Posterior vena cava (tissue), 2 donors: ENCODE measurements at regions not wholly inside any gene's neighbourhood (a gene's known extent, or its start where the extent isn't known, plus 50 kb on each side); places are given as distances from the start of the nearest gene placed in this dataset.
A peak's percentile ranks its signal among the peaks of the same experiment; 100 is the strongest.
"Not testable (repeated sequence)": the region's sequence is repeated elsewhere in the genome, so short reads cannot be mapped to it uniquely, and the experiment has no call there.

Experiments
- DNase-seq: peaks from one replicate; pipeline ENCODE4 v3.0.0-alpha.2; 2020; ENCODE audit warnings: low spot score
- intact Hi-C, 2 donors: fragments of 100-400 bp; cut with DNase I; formaldehyde crosslinking; loops; one replicate each; pipeline versions ENCODE4 v1.14.1 to v1.14.2; 2022 to 2023
- donor health status: DM: yes; HTN: yes; CAD: no.
- donor health status: DM: yes; HTN: yes; CAD: no.

DNA sequence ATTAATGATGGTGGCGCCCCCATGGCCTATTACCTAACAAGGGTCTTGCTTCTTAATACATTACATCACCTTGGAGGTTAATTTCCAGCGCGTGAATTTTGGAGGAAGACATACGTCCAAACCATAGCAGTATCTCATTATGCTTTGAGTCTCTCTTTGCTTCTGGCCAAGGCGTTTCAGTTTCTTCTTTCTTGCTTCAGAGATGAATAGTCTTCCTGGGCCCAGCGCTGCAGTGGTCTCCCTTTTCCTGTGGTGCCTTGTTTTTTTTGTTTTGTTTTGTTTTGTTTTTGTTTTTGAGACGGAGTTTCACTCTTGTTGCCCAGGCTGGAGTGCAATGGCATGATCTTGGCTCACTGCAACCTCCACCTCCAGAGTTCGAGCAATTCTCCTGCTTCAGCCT, 268.4 kb downstream of the SOX4 start:
- intact Hi-C loops = no loop called here
- DNase-seq = no peak

DNA sequence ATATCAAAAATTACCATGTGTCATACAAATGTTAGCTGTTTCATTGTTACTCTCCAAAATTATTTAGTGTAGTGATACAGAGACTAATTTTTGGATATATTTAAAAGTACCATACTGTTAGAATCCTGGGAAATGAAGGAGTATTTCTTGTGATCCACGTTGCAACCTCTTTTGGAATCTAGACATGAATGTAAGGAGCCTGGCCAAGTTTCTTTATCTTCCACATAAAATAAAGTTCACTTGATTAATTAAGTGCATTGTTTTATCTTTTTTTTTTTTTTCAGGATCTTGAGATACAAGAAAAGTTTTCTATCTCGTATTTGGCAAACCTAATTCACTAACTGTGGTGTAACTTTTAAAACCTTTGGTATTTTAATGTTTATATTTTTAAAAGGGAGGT, 270.7 kb downstream of the SOX4 start:
- intact Hi-C loops = no loop called here
- DNase-seq = no peak

DNA sequence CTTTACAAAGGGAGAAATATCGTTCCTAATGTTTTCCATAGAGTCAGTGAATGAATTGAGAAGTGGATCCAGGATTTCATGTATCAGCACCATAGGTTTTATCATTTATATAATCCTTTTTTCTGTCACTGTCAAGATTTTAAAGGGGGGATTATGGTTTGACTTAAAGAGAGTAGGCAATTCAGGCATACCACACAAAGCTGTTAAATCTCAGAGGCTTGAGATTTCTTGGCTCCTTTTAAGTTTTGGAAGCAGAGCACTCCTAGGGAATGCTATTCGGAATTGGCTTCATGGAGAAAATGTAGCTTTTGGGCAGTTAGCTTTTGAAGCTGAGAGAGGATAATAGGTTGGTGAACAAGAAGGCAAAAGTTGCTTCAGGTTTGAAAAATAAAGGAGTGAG, 274.7 kb downstream of the SOX4 start:
- intact Hi-C loops = no loop called here
- DNase-seq = no peak

DNA sequence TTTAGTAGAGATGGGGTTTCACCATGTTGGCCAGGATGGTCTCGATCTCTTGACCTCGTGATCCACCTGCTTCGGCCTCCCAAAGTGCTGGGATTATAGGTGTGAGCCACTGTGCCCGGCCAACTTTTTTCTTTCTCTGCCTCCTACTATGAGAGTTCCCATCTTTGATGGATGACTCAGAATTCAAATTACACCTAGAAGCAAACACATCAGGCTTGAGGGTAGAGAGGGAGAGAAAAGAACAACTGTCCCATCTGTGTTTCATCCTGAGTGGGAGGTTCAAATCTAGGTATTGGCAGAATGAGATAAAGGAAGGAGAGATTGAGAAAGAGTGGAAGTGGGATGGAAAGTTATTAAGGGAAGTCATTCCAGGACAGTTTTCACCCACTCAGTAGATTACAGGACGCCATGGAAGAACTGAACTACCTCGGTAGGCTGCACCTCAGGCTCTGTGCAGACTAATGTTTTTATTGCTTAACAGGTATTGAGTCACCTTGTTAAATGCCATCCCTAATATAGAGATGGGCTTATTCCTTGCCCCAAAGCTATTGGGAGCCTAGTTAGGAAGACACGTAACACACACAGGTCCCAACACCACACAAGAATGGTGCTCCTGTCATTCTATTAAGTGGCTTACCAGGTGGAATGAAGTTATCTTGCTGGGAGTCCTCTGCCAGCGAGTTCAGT, 275.7 kb downstream of the SOX4 start:
- intact Hi-C loops = no loop called here
- DNase-seq = no peak

DNA sequence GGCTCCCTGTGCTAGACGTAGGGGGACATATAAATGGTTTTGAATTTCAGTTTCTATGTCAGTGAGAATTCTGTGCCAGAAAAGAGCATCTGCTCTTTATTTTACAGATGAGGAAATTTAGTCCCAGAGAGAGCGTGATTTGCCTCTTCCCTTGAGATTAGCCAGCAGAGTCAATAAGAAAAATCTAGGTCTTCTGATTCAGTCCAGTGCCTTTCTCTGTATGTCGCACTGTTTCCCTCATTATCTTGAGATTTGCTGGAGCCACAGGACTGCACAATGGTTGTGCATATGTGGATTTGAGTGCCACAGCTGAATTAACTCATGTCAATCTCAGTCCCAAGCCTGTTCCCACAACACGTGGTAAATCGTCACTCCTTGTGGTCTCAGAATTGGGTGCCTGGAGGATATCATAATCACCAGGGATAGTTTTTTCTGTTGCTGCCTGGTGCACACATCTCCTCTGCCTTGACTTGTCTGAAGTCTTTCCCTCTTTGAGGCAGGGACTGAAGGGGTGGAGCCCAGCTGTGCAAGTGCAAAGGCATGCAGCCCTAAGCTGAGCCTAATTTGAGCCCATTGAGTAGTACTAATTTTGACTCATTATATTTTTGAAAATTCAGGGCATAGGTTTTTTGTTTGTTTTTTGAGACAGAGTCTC, 276.7 kb downstream of the SOX4 start:
- intact Hi-C loops = no loop called here
- DNase-seq = no peak

DNA sequence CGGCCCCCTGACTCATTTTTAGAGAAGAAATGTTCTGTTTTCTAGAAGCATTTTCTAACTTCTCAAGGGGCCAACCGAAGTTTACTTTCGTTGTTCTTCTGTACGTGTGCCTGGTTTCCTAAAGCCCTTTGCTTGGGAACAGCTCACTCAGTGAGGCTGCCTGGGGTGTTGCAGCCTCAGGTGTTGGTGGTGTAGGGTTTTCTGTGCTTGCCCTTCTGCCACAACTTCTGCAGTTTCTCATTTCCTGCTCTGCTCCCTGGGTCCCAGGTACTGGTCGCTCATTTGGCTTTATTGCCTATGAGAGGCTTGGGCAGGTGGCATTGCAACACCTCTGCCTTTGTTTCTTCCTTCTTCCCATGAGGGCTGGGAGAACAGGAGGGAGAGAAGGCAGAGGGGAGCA, 278.3 kb downstream of the SOX4 start:
- intact Hi-C loops = no loop called here
- DNase-seq = no peak

DNA sequence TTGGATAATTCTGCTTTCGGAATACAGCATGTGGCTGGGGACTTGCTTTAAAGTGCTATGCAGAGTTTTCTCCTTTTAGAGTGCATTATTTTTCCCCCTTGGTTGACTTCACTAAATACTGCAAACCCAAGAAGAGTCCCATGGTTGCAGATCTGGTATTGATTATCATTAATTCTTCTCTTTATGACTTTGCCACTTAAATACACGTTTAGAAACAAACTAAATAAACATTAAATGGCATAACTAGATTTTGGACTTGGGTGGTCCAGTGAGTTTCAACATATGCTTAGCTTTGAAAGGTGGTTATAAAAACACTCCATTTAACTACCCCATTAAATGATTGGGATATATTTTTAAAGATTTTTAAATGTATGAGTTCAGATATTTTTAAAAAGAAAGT, 279.2 kb downstream of the SOX4 start:
- intact Hi-C loops = no loop called here
- no peak for DNase-seq

DNA sequence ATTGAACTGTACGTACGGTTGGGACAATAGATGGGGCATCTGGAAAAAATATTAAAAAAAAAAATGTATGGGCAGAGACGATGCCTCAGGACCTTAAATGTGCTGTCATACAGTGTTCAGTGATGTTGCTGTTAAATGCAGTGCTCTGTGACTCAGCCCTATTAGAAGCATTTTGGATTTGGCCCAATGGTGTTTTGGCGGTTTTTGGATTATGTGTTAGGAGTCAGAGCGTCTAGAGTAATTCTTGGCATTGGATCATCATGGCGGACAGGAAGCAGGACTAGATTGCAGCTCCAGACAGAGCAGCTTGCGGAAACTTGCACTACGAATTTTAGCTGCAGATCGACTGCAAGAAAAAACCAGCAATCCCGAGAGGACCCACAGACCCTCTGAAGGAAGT, 280.0 kb downstream of the SOX4 start:
- intact Hi-C loops = no loop called here
- no peak for DNase-seq

DNA sequence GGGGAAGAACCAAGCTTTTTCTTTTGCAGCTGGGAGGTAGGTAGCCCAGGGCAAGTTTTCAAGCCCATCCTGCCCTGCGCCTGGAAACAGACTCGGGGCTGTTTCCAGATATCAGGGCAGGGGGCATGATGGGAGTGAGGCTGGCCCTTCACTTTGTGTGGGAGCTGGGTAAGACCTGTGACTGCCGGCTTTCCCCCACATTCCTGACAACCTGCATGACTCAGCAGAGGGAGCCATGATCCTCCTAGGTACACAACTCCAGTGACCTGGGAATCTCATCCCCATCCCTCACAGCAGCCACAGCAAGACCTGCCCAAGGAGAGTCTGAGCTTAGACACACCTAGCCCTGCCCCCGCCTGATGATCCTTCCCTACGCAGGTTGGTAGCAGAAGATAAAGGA, 280.8 kb downstream of the SOX4 start:
- intact Hi-C loops = no loop called here
- DNase-seq = no peak

DNA sequence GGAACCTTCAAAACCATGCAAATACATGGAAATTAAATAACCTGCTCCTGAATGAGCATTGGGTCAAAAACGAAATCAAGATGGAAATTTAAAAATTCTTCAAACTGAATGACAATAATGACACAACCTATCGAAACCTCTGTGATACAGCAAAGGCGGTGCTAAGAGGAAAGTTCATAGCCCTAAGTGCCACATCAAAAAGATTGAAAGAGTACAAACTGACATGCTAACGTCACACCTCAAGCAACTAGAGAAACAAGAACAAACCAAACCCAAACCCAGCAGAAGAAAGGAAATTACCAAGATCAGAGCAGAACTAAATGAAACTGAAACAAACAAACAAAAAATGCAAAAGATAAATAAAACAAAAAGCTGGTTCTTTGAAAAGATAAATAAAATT, 283.5 kb downstream of the SOX4 start:
- intact Hi-C loops, DNase-seq: not testable (repeated sequence)

DNA sequence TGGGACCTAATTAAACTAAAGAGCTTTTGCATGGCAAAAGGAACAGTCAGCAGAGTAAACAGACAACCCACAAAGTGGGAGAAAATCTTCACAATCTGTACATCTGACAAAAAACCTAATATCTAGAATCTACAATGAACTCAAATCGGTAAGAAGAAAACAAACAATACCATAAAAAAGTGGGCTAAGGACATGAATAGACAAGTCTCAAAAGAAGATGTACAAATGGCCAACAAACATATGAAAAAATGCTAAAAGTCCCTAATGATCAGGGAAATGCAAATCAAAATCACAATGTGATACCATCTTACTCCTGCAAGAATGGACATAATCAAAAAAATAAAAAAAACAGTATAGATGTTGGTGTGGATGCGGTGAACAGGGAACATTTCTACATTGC, 286.7 kb downstream of the SOX4 start:
- DNase-seq, intact Hi-C loops: not testable (repeated sequence)

DNA sequence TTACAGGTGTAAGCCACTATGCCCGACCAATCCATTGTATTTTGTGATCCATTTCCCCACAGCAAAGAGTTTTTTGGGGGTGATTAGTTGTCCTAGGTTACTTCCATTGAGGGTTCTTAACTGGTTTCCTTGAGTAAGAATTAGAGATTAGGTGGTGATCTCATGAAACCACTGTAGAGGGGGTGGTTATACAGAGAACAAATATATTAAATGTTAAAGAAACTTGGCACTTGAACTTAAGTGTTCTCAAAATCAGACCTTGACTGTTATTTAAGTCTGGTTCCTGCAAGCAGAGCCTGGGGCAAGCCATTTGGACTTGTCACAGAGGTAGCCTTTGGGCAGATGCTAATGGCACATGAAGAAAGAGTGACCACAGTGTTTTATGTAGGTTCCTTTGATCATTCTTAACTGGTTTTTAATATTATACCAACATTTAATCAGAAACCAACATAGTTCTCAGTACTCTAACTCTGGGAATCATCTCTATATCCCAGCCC, 288.5 kb downstream of the SOX4 start:
- intact Hi-C loops = no loop called here
- no peak for DNase-seq

DNA sequence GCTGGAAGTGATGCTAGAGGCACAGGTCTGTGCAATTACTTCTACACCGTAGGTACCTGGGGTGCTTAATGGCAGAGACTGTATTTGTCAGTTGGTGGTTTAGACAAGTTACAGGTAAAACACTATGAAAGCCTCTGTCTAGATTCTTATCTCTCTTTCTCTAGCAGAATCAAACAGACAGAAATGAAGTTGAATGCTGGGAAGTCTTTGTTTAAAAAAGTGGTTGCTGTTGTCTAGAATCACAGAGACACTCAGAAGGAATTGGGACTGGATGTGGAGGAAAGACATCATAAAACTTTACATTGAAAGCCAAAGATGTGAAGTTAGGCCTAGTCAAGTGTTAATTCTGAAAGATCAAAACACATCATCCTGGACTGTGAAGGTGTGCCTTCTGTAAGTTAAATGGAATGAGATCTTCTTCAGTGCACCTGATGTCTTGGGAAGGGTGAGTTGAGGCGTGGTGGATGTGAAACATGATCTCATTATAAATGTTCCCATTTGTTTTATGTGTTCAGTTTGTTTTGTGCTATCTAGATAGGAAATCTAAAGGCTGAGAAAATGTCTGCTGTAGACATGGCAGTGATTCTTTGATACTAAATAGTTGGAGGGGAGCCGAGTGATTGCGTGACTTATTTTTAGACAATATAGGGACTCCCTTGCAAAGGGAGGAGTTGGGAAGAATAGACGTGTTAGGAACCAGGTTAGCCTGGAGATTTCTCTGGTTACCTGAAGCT, 290.2 kb downstream of the SOX4 start:
- intact Hi-C loops = no loop called here
- no peak for DNase-seq

DNA sequence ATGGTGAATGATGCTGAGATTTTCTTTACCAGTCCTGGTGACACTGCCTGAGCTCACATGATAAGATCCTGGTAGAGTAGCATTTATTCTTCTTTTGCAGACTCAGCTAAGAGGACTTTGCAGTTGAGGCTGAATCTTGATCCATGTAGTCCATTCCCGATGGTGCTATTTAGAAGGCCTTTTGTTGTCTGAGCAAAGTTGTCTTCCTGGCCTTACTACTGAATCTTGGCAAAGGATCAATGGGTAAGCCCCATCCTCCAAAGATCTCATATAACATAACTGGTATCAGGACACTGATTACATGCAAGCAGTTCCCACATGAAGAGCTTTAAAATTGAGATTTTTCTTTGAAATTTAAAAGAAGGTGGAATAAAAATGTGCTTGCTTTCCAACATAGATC, 291.6 kb downstream of the SOX4 start:
- no peak for DNase-seq
- intact Hi-C loops = loop anchor here in 1 of 2 donors (1.0 kb wide), 1 partner anchor 10 kb away; no protein-coding TSS in a partner anchor

DNA sequence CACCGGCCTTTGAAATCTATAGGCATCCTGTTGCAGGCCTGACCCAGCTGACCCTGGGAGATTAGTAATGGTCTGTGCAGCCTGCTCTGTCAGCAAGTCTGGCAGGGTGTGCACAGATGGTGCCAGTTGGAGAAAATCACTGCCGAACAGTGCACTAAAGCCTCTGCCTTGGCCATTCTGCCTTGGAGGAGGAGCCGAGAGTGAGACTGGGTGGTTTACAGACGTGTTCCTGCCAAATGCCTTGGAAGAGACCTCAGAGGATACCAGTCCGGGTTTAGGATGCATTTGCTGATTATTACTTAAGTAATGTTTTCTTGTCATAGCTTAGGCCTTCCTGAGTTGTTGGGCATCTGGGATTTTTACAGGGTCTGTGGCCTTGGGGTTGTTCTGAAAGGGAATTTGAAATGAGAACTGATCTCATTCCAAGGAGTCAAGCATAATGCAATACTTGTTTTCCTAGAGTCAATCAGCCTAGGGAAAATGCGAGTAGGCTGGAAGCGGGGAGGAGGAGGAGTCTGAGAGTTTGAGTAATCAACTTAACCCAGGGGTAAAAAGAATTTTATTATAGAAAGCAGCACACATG, 292.1 kb downstream of the SOX4 start:
- intact Hi-C loops = loop anchor here in 1 of 2 donors (1.0 kb wide), 1 partner anchor 10 kb away; no protein-coding TSS in a partner anchor
- peak; percentile 88 for DNase-seq

DNA sequence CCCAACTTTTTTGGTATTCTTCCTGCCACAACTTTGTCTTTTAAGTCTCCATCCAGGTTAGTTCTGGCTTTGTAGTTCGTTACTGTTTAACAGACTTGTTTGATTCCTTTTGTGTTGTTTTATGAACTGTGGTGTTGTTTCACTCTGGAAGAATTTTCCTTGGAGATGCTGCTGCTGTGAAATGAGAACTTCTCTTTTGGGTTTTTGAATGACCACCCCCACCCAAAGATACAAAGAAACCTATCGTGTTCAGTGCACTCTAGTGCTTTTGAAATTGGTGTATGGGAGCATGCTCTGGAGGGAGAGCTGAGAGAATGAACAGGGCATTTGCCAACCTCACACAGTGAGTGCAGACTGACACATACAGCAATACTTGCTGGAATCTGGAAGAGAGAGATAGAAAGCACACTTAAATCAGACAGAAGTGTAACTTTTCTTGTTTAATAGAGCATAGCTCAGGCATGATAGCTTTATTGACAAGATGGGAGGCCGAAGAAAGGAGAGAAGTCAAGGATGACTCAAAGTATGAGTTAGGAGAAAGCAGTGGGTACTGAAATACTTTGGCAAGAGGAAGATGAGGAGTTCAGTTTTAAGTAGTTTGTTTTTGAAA, 293.1 kb downstream of the SOX4 start:
- intact Hi-C loops = no loop called here
- DNase-seq = no peak

DNA sequence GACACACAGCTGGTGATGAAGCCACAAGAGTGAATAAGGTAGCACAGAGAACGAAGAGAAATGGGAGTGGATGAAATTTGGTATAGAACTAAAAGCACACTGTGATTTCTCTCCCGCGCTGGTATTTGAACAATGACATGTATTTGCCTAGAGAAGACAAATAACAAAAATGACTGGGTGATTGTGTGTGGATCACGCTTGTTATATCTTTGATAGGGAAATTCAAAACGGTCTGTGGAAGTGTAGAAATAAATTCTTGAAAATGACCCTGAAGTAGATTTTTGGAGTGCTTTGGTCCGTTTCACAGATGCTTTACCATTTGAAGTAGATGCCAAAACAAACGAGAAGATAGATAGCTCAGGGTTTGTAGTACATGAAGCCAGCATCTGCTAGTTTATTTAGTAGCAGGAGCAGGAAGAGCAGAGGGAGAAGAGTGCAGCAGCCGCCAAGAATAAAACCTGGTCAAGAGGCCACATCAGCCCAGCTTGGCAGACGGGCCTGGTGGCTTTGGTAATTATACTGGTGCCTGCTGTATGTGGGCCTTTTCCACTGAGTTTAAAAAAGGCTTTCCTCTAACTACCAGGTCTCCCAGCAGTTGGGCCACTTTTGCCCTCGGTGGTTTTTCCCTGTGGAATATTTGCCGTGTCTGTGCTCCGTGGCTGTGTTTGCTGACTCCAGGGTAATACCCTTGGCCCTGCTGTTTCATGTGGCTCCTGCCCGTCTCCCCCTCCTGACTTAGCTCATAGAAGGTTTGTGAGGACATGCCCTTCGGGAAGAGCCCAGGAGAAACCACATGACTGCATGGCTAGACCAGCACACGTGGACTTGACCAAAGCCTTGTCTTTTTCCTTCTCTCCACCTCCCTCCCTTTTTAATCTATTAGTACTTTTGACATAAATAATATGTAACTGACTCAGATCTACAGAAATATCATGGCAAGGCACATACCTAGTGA, 294.0 kb downstream of the SOX4 start:
- intact Hi-C loops = no loop called here
- no peak for DNase-seq

DNA sequence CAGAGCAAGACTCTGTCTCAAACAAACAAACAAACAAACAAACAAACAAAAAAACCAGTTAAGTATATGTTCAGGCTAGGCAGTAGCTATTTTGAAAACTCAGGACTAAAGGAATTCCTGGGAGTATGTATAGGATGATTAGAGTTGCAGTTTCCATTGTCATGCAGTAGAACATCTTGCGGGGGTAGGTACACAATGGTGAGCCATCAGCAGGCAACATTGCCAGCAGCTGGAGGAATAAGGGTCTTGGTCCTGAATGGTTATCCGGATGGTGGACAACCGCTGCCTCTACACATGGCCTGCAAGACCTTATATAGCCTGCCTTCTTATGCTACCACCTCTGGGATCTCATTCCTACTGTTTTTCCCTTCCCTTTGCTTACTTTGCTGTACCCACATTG, 297.5 kb downstream of the SOX4 start:
- DNase-seq = no peak
- intact Hi-C loops = no loop called here

DNA sequence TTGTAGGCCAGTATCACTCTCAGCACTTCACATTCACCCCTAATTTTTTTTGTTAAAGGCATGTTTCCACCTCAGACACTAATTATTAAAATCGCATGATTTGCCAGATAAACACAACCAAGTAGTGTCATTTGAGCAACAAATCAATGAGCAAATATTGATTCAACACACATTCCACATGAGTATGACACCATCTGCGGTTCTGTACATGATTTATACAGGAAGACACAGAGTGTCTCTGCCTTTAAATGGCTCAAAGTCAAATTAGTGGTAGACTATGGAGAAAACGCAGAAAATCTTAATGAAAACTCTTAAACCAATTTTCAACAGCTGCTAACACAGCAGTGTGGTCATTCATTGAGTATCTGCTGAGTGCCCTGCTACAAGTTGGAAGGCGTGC, 300.2 kb downstream of the SOX4 start:
- DNase-seq = no peak
- intact Hi-C loops = no loop called here
